NCI-H2107 (cell line): ENCODE measurements at regions not wholly inside any gene's neighbourhood (a gene's known extent, or its start where the extent isn't known, plus 50 kb on each side); places are given as distances from the start of the nearest gene placed in this dataset.

ENCODE experiments used
- DNase-seq: peaks from one replicate; lab custom pipeline; 2025; lab: John Stamatoyannopoulos, UW

DNA sequence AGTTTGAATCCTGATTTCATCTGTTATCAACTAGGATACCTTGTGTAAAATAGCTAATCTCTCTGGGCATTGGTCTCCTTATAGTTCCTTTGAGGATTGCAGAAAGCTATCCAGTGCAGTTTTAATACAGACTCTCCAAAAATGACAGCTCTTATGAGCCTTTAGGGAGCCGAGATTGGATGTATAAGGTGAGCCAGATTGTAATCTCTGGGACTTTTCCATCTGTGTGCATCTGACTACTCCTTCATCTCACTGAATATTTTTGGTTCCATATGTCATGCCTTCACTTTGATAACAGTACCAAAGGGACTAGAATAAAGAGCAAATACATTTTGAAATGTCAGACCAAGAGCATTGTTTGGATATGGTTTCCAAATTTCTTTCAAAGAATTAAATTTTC, 367.2 kb downstream of the TMEM232 start:
- DNase-seq: no peak

DNA sequence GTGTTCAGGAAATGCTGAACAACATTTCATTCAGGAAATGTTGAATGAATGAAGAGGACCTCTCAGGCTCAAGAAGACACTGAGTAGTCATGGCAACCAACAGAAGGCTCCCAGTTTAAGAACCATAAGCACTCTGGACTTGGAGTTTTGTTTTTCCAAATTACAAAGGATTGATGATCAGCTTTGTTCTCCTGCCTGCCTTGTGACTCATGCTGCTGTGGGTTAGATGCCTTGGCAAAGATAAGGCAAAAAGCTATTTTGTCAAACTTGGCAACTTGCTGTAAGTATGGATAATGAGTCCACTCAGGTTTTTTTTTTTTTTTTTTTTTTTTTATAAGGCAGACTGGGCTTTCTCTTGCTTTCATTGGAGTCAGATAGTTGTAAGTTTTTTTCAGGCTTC, 365.0 kb downstream of the TMEM232 start:
- DNase-seq: no peak

DNA sequence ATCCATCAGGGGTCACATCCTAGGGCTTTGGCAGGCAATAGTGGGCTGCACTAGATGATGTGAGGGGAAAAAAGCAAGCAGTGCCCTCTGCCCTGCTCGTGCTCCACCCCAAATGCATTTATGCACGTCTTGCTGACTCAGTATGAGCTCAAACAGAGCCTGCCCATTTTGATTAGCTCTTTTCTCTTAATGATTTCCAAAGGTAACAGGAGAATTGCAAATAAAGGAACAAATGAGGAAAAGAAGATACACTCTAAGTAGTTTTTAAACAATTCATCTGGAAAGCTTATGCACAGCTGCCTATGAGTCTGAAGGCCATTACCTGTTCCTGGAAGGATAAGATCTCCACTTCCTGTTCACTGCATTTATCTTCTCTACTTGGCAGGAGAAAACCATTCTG, 364.2 kb downstream of the TMEM232 start:
- no peak for DNase-seq

DNA sequence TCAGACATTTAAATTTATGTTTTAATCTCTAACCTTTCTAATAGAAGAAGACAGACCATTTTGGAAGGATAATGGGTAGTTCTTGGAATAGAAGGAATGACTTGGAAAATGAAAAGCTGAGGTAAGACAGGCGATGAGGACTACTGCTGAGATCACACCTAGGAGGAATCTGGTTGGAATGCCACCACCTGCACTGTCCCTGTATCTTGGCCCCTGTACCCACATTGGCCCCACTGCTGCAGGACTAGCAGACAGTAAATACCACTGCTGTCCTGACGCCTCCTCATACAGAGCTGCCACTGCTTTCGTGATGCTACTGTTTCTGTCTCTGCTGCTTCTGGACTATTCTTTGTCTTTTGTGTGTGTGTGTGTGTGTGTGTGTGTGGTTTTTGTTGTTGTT, 359.8 kb downstream of the TMEM232 start:
- DNase-seq: no peak
